PC-3 (cell line): ENCODE measurements at regions not wholly inside any gene's neighbourhood (a gene's known extent, or its start where the extent isn't known, plus 50 kb on each side); places are given as distances from the start of the nearest gene placed in this dataset.

Experiments used
- ATAC-seq: fragments of 200-7000 bp; cut with Tn5 transposase; 2 replicates; pipeline ENCODE4 v1.9.1; 2020; ENCODE audit warnings: mild to moderate bottlenecking, moderate library complexity
- BruUV-seq: library from RNA; stranded (reverse); fragments of 400-500 nt; replicated peaks from 2 replicates; lab custom pipeline; 2021; lab: Mats Ljungman, UMichigan
- CTCF ChIA-PET: fragments of 300-600 bp; sonication (Branson Sonifier 250); formaldehyde crosslinking; loops from one replicate; lab custom pipeline; 2022; ENCODE audit warnings: antibody characterized with exemption; lab: Charles Lee
- POLR2A ChIA-PET: fragments of 300-600 bp; sonication (Branson Sonifier 250); formaldehyde crosslinking; loops from one replicate; lab custom pipeline; 2022; ENCODE audit warnings: antibody characterized with exemption; ENCODE audit not compliant: unreplicated experiment; lab: Charles Lee
- DNase-seq: peaks from one replicate; pipeline ENCODE4 v3.0.0-alpha.2; 2015
- H2AFZ ChIP-seq: fragments of 300-600 bp; sonication (generic); 2 replicates; pipeline ENCODE4 v1.6.0; 2016; ENCODE audit warnings: antibody characterized with exemption, low read length
- H3F3A ChIP-seq: fragments of 300-600 bp; sonication (generic); one replicate; pipeline ENCODE4 v1.6.0; 2017; ENCODE audit warnings: antibody characterized with exemption, low read length, control low read depth, mild to moderate bottlenecking; ENCODE audit not compliant: unreplicated experiment
- H3K27ac ChIP-seq: fragments of 300-600 bp; sonication (generic); 2 replicates; pipeline ENCODE4 v1.5.1; 2016; ENCODE audit warnings: mild to moderate bottlenecking, low read length
- H3K27me3 ChIP-seq: fragments of 300-600 bp; sonication (generic); 2 replicates; pipeline ENCODE4 v1.6.1; 2016; ENCODE audit warnings: low read length, mixed read lengths
- H3K36me3 ChIP-seq: fragments of 300-600 bp; sonication (generic); 2 replicates; pipeline ENCODE4 v1.6.1; 2016; ENCODE audit warnings: low read depth, mixed run types, low read length, mixed read lengths
- H3K4me1 ChIP-seq: fragments of 300-600 bp; sonication (generic); 2 replicates; pipeline ENCODE4 v1.5.1; 2016; ENCODE audit warnings: low read length; ENCODE audit not compliant: insufficient read depth
- H3K4me2 ChIP-seq: fragments of 300-600 bp; sonication (generic); 2 replicates; pipeline ENCODE4 v1.6.0; 2016; ENCODE audit warnings: low read length
- H3K4me3 ChIP-seq: fragments of 300-600 bp; sonication (generic); 2 replicates; pipeline ENCODE4 v1.5.1; 2016; ENCODE audit warnings: mild to moderate bottlenecking, low read length, mixed read lengths
- H3K79me2 ChIP-seq: fragments of 300-600 bp; sonication (generic); 2 replicates; pipeline ENCODE4 v1.6.1; 2017; ENCODE audit warnings: low read length, mixed read lengths
- H3K9ac ChIP-seq: fragments of 300-600 bp; sonication (generic); 2 replicates; pipeline ENCODE4 v1.6.0; 2016; ENCODE audit warnings: mild to moderate bottlenecking, low read length
- H3K9me2 ChIP-seq: fragments of 300-600 bp; sonication (generic); replicated peaks from 2 replicates; pipeline ENCODE4 v1.6.1; 2016; ENCODE audit warnings: mixed run types, low read length, mixed read lengths
- H3K9me3 ChIP-seq: fragments of 300-600 bp; sonication (generic); 2 replicates; pipeline ENCODE4 v1.6.1; 2016; ENCODE audit warnings: low read length, mixed read lengths
- H4K20me1 ChIP-seq: fragments of 300-600 bp; sonication (generic); 2 replicates; pipeline ENCODE4 v1.6.1; 2016; ENCODE audit warnings: low read length, mixed read lengths
- CTCF ChIP-seq: fragments of 300-600 bp; sonication (generic); conservative IDR thresholded peaks from 2 replicates; pipeline ENCODE4 v1.5.1; 2017; ENCODE audit warnings: antibody characterized with exemption, low read depth, mild to moderate bottlenecking, low read length
- EZH2 ChIP-seq: fragments of 300-600 bp; sonication (generic); IDR thresholded peaks from one replicate; pipeline ENCODE4 v1.6.1; 2017; ENCODE audit warnings: antibody characterized with exemption, mild to moderate bottlenecking, low read length; ENCODE audit not compliant: unreplicated experiment
- EZH2phosphoT487 ChIP-seq: fragments of 300-600 bp; sonication (generic); IDR thresholded peaks from 2 replicates; pipeline ENCODE4 v1.6.1; 2018; ENCODE audit warnings: mild to moderate bottlenecking, antibody characterized with exemption, low read length, borderline replicate concordance
- intact Hi-C: fragments of 100-400 bp; cut with micrococcal nuclease; formaldehyde crosslinking; loops from 2 replicates; pipeline ENCODE4 v1.9.0; 2023

GRCh38 chr2:61712060-61712459 lies 141.8 kb downstream of the FAM161A start:
- H3K4me2 ChIP-seq, result no peak overlapping the region
- H4K20me1 ChIP-seq, result no peaks in the 10 kb centered on the region
- no peaks in the 10 kb centered on the region for H3K27me3 ChIP-seq
- H3K9ac ChIP-seq, result no peak overlapping the region
- H3K27ac ChIP-seq, result no peak overlapping the region
- no peaks in the 10 kb centered on the region for H3K79me2 ChIP-seq
- no peaks in the 10 kb centered on the region for H3K36me3 ChIP-seq
- no peaks in the 10 kb centered on the region for H3K9me3 ChIP-seq
- no TSS peak for BruUV-seq
- intact Hi-C loops, result no loop called here
- peaks cover 5% of the 10 kb centered on the region; the same call in 1 of the 2 replicates for H3K4me1 ChIP-seq
- CTCF ChIA-PET, result no interaction called here
- no peaks in the 10 kb centered on the region for H3K9me2 ChIP-seq
- TF ChIP-seq CTCF (no peak), EZH2 (no peak), EZH2phosphoT487 (no peak)
- POLR2A ChIA-PET, result no interaction called here
- no peak overlapping the region for H2AFZ ChIP-seq
- ATAC-seq (no peak), DNase-seq (no peak)
- H3F3A ChIP-seq, result peaks cover 3% of the 10 kb centered on the region
- no peak overlapping the region for H3K4me3 ChIP-seq

GRCh38 chr2:61710711-61711110 lies 143.1 kb downstream of the FAM161A start:
- ChIA-PET POLR2A (no interaction called here), CTCF (no interaction called here)
- Histone ChIP-seq H3K9me3 (no peaks in the 10 kb centered on the region), H4K20me1 (no peaks in the 10 kb centered on the region), H2AFZ (no peak overlapping the region), H3K4me3 (no peak overlapping the region), H3F3A (peaks cover 3% of the 10 kb centered on the region), H3K27me3 (no peaks in the 10 kb centered on the region), H3K36me3 (no peaks in the 10 kb centered on the region), H3K9ac (no peak overlapping the region), H3K27ac (no peak overlapping the region), H3K4me2 (no peak overlapping the region), H3K4me1 (peaks cover 5% of the 10 kb centered on the region; the same call in 1 of the 2 replicates), H3K79me2 (no peaks in the 10 kb centered on the region), H3K9me2 (no peaks in the 10 kb centered on the region)
- no TSS peak for BruUV-seq
- intact Hi-C loops, result no loop called here
- no peak for DNase-seq
- ATAC-seq, result no peak
- TF ChIP-seq EZH2phosphoT487 (no peak), EZH2 (no peak), CTCF (no peak)

GRCh38 chr2:61707984-61708852 lies 145.6 kb downstream of the FAM161A start:
- ATAC-seq (peak; percentile 100), DNase-seq (peak; percentile 80)
- ChIA-PET CTCF (interaction anchor here (0.5 kb wide), 1 partner anchor 250 kb away, joined by 6 read pairs; no protein-coding TSS in a partner anchor), POLR2A (no interaction called here)
- no peaks in the 10 kb centered on the region for H3K9me2 ChIP-seq
- H3F3A ChIP-seq, result peaks cover 3% of the 10 kb centered on the region
- H2AFZ ChIP-seq, result 0 out of 2 replicates have a peak overlapping the region, but pooled peaks have one; percentile 47
- no peaks in the 10 kb centered on the region for H3K36me3 ChIP-seq
- TF ChIP-seq CTCF (no peak), EZH2 (no peak), EZH2phosphoT487 (no peak)
- H3K27ac ChIP-seq, result no peak overlapping the region
- H3K4me1 ChIP-seq, result peaks cover 5% of the 10 kb centered on the region; the same call in 1 of the 2 replicates
- H3K4me3 ChIP-seq, result peak overlapping the region; percentile 46
- H3K79me2 ChIP-seq, result no peaks in the 10 kb centered on the region
- H3K9ac ChIP-seq, result no peak overlapping the region
- H3K27me3 ChIP-seq, result no peaks in the 10 kb centered on the region
- H4K20me1 ChIP-seq, result no peaks in the 10 kb centered on the region
- peak overlapping the region; percentile 73 for H3K4me2 ChIP-seq
- intact Hi-C loops, result loop anchor here (1.0 to 5.0 kb wide), 2 partner anchors 51 to 84 kb away; no protein-coding TSS in a partner anchor
- no peaks in the 10 kb centered on the region for H3K9me3 ChIP-seq
- no TSS peak for BruUV-seq
